EL (cell line): ENCODE measurements at regions not wholly inside any gene's neighbourhood (a gene's known extent, or its start where the extent isn't known, plus 50 kb on each side); places are given as distances from the start of the nearest gene placed in this dataset.

Experiments used
- DNase-seq: peaks from one replicate; pipeline ENCODE4 v3.0.0-alpha.2; 2016

DNA sequence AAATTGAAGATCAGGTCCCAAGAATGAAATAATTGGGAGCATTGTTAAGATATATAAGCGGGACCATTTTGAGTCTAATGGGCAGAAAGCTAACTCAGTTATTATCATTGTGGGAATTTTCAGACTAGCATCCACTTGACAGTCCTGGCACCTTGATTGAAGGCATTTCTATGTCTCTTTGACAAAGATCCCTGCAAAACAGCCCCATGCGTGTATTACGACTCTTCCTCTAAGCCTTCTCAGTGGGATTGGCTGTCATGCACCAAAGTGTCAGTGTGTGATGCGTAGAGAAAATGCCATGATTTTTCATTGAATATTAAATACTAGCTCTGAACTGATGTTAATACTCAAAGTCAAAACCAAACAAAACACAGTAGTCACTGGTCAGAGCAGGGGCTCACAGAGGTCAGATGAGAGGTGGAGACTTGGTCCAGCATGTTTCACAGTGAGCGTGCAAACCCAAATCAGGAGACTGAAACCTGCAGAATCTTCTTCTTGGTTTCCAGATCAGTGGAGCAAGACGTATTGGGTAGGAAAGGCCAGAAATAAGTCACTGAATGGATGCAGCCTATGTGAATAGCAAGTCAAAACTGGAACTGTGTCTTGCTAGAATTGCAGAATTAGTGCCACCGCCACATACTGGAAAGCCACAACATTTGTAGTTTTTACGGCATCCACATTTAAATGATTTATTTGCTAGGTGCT, 303.6 kb upstream of the AKR1E2 start:
- DNase-seq, result no peak

DNA sequence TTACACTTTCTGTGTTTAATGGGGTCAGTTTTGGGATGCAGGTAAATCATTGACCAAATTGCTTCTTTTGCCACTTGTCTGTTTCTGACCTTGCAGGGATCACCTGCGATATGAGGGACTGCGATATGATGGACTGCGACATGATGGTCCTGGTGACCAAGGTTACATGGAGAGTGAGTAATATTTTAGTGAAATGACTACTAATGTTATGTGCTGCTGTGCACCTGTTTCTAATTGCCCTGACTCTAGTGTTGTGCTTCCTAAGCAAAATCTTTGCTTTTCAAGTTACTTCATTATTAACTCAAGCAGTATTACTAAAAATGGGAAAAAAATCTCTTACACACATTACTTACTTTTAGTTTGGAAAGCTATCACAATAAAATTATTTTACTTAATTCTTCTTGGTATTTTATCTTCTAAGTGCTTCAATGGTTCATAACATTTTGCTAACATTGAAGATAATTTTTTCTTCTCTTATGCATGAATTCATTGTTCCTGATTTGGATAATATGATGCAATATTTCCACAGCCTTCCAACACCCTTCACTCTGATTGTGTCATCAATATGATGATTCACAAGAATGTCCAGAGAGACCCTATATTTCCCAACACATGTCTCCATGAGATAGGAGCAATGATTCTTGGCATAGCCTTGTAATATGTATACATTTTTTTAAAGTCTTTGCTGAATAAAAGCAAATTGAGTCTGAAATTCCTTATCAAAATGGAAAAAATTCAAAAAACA, 306.2 kb upstream of the AKR1E2 start:
- peak; percentile 69 for DNase-seq

DNA sequence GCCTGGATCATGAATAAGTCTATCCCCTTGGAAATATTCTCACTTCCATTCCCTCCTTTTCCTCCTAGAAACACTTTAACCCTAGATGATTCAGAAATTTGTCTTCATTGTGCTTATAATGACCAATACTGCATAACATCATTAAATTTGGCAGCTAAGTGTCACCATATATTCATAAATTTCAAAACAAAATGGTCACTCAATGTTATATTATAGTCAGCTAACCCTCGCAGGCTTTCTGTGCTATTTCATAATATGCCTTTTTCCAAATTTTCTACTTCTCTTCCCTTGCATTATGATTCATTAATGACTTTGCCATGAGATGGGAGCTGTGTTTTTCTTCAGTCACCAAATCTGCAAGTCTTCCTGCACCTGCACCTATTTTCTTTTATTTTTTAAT, 308.3 kb upstream of the AKR1E2 start:
- DNase-seq, result no peak

DNA sequence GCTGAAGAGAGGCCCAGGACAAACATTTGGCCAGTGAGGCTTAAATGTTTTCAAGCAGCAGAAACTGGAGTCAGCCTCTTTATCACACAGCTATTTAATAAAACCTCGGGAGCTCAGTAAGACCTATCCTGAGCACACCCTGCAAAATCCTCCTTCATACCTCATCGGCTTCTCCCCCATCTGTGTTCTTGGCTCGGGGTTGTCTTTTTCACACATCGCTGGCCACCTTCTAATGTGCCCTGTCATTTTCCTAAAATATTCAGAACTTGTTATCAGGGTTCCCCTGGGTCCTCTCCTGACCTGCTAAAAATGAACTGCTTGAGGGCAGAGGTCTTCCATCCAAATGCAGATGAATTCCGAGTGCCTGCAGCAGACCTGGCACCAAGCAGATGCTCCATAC, 310.3 kb upstream of the AKR1E2 start:
- no peak for DNase-seq

DNA sequence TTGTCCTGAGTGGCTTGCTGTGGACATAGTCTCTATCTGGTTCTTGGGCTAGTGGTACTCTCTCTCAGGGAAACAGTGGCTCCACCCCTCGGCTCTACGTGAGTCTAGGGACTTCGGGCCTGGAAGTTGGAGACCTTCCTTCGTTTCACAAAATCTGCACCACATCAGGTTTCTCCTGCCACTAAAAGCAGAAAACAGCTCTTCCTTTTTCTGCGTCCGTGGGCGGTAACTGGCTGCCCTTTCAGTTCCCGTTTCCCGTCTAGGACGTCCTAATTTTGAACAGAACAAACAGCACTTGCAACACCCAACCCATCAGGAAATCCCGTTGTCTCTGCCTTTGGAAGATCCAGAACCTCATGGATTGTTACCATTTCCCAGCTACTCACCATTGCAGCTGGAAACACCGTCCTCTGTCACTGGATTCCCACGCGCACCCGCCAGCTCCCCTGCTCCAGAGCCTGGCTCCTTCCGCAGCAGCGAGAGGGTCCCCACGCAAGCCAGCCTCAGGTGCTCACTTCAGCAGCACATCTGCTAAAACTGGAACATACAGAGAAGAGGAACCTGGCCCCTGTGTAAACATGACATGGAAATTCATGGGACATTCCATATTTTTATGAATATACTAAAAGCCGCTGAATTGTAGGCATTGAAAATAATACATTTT, 311.4 kb upstream of the AKR1E2 start:
- no peak for DNase-seq

DNA sequence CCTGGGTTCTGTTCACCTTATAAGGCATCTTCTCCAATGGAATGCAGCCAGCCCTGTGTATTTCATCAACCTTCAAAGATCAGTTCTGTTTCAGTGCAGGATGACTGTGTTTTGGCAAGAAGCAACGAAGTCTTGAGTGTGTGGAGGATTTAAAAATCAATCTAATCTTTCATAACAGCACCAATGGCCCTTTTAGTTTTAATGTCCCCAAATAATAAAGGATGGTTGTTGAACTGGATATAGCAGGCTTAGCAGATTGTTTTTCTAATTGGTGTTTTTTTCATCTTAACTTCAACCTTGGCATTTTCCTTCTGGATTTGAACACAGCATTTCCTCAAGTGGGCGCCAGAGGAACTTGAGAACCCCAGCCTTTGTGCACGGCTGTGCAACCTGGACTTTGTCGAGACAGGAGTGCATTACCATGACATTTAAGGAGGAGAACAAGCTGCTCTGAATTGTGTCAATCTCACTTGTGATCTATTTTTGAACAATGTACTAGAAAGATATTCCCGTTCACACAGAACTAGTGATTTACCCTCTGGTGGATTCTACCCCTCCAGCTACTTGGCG, 313.3 kb upstream of the AKR1E2 start:
- DNase-seq, result peak; percentile 62

DNA sequence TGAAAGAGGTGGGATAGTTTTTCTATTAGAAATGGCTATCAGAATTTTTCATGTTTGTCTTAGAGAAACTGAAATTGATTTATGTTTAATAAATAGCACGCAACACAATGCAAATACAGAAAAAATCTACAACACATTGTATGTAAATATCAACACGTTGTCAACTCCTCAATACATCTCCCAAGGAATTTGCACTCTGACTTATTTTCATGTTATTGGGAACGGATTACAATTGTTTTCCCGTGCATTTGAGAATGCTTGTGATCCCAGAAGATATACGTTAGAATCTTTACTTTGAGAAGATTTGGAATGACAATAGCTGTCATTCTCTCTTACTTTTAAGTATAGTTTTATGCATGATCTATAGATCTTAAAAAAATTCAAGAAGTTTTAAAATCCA, 313.8 kb upstream of the AKR1E2 start:
- DNase-seq, result no peak

DNA sequence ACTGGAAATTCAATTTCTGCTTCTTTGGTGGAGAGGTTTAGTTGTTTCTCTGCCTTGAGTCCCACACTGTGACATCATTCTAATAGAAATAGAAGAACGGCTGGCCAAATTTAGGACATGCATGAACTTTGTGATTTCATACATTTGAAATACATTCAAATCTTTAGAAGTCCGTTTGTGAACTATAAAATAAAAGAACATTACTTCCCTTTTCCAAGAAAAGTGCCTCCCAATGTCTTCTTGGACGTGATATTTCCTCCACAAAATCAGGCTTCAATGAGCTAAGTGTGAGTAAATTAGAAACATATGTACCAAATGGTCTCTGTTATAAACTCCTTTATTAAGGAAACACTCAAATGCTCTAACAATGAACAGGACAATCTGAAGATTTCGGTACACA, 314.5 kb upstream of the AKR1E2 start:
- no peak for DNase-seq

DNA sequence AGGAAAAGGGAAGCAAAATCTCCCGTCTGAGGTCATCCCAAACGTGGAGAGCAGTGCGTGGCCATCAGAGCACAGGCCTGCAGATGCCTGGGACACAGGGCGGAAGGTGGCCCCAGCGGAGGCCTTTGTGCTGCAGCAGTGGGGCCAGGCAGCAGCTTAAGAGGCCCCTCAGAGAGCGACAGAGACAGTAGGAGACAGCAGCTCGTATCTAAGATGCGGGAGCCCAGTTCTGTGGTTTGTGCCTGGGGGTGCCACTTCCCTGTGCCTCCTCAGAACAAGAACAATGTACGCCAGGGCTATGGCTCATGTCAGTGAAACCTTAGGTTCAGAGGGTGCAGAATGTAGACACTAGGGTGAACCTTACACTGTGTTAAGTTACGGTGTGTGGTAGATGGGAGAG, 316.6 kb upstream of the AKR1E2 start:
- no peak for DNase-seq

DNA sequence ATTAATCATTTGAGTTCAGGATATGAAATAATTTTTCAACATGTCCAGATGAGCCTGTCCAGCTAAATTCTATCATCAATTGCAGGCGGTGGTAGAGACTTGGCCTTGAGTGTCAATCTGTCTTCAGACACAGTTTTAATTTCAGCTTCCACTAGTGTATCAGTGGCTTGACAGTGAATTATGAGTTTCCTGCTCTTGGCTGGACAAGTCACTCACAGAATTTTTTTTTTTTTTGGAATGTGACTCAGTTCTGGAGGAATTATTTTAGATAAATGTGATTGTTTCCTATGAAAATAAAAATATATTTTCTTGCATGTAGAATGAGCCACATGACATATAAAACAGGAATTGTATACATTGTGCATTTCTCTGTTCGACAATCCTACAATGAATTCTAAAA, 319.9 kb upstream of the AKR1E2 start:
- no peak for DNase-seq

DNA sequence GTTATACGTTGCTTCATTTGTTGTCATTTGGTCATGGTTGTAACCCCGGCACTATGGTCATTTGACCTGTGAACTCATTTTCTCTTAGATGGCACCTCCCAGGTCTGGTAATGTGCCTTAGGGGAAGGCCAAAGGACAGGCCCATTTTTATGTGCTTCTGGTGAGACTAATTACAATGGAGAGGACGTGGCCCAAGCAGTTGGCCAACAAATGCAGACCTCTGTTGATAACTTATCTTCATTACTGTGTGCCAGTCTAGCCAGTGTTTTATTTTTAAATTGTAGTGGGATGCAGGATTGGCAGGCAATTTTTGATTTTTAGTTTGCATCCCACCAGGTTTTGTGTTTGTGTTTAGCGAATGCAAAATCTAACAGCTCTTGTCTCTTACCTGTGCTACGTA, 321.5 kb upstream of the AKR1E2 start:
- no peak for DNase-seq

DNA sequence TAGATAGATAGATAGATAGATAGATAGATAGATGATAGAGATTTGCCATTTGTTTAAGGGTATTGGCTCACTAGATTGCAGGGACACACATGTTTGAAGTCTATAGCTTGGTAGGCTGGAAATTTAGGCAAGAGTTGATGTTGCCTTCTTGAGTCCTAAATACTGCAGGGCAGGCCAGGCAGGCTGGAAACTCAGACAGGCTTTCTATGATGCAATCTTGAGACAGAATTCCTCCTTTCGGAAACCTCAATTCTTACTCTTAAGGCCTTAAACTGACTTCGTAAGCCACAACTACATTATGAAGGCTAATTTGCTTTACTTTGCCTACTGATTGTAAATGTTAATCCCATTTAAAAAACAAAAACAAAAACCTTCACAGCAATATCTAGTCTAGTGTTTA, 322.9 kb upstream of the AKR1E2 start:
- no peak for DNase-seq

DNA sequence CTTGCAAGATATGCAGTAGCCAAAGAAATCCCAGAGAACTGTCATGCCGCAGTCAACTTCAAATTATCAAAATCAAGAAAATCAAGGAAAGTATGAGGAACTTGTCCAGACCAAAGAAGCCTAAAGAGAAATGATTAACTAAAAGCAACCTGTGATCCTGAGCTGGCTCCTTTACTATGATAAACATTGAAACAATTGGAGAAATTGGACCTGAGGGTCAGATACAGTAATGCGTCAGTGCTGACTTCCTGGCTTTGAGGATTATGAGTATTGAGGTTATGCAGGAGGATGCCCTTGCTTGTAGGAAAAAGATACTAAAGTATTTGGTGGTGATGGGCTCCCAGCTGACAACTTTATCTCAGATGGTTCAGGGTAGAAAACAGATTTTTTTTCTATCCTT, 324.7 kb upstream of the AKR1E2 start:
- no peak for DNase-seq

DNA sequence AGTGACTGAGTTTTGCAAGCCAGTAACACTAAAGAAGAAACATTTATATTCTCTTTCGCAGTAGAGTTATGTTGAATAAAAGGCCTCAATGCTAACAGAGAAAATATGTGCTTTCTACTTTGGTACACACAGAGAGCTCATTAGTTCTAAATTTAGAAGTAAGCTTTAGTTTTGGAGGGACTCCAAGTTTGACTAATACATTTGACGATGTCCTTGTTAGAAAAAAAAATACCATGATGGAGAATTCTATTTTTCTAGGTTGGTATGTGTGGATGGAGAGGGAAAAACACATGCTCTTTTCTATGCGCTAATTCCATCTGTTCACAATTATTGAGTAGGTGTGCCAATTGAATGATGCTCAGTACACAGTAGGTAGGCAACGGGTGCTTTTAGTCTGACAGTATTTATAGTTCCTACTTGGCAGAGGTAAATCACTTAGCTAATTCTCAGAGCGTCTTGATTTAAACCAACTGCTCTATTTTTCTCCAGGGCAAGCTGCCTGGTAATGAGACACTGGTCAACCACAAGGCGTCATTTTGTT, 327.2 kb upstream of the AKR1E2 start:
- peak; percentile 79 for DNase-seq

DNA sequence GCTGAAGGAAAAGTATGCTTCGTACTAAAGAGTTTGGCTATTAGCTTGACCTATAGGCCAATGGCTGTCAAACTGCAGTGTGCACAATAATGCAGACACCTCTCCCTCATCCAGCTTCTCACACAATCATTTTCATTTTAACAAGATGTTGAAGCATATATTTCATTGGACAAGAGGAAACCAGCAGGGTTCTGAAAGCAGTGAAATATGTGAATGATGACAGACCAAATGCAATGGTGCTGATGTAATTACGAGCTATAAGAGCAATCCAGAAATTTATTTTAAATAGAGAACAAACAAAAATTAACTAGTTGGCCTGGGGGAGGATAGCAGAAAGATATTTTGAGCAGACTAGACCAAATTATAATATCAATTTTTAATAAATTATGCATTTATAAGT, 331.5 kb upstream of the AKR1E2 start:
- DNase-seq, result no peak

DNA sequence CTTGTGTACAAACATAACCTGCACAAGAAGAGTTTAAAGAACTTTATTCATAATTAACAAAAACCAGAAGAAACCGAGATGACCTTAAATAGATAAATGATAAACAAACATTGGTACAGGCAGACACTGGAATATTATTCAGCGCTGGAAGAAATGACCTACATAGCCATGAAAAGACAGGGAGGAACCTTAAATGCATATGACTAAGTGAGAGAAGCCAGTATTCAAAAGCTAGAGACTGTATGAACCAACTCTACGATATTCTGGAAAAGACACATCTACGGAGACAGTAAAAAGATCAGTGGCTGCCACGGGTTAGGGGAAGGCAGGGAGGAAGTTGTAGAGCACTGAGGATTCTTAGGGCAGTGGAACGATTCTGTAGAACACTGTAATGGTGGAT, 333.8 kb upstream of the AKR1E2 start:
- no peak for DNase-seq

DNA sequence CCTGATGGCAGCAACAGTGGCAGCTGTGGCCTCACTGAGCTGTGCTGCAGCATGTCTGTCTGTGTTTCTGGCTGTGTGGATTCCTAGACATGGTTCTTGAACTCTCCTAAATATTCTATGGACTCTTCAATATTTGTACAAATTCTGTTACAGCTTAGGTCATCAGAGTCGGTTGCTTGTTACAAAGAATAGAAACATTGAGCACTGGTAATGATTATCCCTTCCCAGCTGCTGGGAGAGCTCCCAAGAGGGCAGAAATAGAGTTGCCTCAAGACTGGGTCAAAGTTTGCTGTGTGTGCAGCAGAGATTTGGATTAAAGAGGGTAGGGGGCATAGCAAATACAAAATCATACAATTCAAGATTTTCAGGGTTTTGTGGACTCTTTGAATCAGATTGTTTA, 337.1 kb upstream of the AKR1E2 start:
- no peak for DNase-seq

DNA sequence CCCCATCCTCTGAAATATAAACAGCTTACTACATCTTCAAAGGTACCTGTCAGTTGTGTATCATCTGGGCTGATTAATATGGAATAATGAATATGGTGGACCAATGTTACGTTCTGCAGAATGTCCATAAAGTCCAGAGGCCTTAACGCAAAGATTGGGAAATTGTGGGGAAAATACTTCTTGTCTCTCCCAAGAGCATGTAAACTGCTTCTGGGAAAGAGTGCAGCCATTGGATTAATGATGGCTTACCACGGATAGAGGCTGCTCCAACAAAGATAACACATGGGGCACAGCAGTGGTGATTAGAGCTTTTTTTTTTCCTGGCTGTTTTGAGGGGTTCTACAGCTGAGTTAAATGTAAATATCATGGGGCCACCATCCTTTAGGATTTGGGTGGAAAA, 340.4 kb upstream of the AKR1E2 start:
- no peak for DNase-seq

DNA sequence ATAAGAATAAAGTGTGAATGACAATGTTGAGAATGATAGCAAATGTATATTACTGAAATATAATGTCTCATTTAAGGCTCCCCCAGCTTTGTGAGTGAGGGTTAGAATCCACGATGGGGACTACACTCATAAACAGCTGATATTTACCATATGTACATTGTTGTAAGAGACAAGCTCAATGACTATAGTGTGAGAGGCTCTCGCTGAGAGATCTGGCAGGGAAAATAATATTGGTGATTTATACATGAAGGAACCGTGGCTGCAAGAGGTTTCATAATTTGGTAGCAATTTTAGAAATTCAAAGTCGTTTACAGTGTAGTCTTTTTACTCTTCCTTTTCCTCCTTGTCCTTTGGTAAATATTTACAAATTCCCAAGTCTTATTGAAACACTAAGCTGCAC, 342.2 kb upstream of the AKR1E2 start:
- no peak for DNase-seq

DNA sequence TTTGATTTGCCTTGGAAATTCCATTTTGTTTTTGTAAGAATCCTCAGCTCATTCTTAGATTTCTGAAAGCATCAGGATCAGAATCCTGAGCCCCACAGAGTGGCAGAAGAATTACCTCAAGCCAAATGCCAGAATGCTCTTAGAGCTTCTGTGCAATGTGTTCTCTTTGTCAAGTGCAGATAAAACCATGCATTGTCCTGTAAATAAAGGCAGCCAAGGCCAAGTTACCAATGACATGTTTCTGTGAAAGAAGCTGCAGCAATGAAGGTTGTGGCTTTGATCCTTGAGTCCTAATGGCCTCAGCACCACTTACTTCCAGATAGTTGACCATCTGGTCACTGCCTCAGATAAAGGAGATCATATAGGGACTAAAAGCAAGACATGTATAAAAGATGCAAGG, 343.3 kb upstream of the AKR1E2 start:
- DNase-seq, result no peak

DNA sequence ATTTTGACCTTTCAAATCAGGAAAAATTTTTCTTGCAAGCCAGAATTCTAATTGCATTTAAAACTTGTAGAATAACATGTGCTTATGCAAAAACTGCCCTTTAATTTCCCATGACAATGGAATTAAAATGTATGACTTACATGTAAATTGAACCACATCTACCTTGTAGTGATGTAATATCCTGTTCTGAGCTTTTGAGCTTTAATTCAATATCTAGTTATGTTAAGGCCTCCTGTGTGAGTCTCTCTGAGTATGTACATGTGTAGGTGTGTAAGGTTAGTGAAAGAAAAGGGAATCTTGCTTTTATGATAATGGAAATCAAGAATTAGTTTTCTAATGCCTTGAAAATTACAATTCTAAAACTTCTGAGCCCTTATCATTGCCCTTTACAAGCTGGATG, 344.8 kb upstream of the AKR1E2 start:
- no peak for DNase-seq

DNA sequence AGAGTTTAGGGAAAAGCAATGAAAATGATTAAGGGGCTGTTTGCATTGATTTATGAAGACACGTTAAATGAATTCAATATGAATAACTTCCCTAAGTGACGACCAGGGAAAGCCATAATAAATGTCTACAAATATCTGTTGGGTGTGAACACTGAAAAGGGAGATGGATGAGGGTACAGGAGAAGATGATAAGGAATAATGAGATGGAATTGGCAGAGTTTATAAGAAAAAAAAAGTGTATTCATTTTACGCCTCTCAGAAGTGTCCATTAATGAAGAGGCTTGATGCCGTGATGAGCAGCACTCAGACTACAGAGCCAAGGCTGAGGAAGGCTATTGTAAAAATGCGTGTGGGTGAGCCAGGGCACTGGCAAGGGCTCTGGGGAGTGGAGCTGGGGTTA, 346.7 kb upstream of the AKR1E2 start:
- no peak for DNase-seq

DNA sequence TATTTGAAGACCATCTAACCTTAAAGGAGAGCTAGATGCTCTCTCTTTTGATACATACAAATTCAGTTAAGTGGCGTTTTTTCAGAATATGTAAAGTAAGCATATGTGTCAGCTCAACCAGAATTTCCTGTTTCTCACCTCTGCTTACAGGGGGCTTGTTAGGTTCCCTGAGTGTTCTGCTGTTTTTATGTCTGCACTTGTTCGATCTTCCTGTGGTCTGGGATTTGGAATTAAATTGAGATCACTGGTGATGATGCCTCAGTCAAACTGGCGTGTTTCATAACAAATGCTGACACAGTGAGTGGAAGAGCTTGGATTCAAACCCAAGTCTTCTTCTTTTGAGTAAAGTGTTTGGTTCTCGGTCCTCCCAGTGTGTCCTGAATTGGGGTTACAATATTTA, 348.3 kb upstream of the AKR1E2 start:
- no peak for DNase-seq
